Stromal cell of bone marrow (primary cell): ENCODE measurements at regions not wholly inside any gene's neighbourhood (a gene's known extent, or its start where the extent isn't known, plus 50 kb on each side); places are given as distances from the start of the nearest gene placed in this dataset.

Experiments
- DNase-seq: peaks from one replicate; pipeline ENCODE4 v3.0.0-alpha.2; 2012; ENCODE audit warnings: low read depth

- no peak for DNase-seq
Measured at GRCh38 chr12:77569876-77570275, 260.8 kb upstream of the NAV3 start.

DNA sequence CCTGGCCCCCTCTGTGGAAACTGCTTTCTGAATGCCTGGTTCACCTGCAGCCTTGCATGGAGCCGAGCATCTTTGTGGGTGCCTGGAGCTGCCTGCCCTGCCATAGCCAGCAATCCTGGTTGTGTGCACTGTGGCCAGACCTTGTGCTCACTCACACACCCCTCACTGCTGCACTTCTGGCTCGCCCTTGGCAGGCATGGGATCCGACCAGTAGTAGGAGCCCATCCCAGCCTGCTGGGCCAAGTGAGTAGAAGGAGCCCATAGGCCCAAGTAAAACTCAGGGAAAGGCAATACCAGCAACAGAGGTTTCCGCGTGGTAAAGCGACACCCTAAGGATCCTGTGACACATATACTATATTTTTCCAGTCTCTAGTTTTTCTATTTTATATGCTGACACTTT, 270.0 kb upstream of the NAV3 start:
- DNase-seq, result no peak

DNA sequence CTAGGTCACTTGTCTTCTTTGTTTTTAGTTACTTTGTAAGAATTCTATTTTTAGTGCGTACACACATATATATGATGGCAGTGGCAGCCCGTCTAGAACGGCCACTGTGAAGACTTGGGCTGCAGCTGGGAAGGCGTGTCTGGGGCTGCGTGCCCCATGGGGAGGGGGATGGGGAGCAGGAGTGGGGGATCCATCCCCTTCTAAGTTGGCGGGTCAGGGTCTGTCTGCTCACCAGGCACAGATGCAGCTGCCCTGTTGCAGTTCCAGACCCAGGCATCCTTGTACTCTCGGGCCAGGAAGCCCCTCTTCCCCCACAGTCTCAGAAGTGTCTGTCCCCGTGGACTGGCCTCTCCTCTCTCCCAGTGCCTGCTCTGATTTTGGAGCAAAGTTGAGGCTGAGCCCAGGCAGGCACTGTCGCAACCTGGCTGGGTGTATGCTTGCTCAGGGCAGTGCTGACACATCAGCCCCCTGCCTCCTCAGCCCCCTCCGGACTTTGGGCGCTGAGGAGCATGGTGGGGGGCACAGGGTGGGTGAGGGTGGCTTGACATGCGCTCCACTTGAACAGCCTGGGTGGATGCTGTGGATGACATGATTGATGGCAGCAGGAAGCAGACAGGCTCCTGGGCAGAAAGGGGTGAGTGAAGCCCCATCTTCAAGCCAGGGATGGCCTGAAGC, 271.2 kb upstream of the NAV3 start:
- no peak for DNase-seq

DNA sequence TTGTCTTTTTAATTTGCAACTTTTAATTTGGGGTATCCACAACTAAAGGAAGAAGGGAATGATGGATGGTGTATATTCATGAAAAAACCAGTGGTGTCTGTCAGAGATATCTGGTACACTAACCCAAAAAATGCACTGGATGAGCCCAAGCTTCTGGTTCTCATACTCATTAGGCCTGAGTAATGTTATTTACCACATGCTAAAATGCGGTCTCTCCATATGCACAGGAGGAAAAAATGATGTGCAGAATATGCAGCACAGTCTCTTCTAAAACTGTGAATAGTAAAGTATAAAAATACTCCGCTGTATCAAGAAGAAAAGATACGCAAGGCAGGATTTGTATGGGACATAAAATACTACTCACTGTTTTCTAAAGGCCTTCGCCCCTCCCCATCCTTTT, 275.6 kb upstream of the NAV3 start:
- DNase-seq, result no peak

DNA sequence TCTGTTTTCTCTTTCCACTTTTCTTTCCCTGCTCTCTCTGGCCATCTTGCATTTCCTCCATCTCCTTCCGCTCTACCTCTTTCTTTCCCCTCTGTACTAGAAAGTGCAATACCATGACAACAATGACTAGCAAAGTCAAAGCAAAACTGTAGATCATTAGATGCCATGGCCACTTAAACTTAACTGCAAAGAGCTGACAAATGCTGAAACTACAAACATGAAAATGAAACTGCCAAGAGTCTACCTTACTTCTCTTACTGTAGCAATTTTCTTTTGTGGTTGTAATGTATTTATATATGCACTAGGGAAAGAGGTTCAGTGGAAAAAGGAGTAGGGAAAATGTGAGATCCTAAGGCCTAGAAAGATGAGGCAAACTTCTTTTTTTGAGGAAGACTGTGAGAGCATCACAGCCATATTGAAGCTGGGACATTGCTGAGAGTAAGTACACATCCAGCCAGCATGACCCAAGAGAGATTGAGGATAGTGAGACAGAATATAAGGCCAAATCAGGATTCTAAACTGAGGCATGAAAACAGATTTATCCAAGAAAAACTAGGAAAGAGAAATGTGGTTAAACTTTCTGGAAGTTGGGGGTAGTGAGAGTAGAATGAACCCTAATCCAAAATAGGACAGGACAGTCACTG, 276.6 kb upstream of the NAV3 start:
- no peak for DNase-seq

DNA sequence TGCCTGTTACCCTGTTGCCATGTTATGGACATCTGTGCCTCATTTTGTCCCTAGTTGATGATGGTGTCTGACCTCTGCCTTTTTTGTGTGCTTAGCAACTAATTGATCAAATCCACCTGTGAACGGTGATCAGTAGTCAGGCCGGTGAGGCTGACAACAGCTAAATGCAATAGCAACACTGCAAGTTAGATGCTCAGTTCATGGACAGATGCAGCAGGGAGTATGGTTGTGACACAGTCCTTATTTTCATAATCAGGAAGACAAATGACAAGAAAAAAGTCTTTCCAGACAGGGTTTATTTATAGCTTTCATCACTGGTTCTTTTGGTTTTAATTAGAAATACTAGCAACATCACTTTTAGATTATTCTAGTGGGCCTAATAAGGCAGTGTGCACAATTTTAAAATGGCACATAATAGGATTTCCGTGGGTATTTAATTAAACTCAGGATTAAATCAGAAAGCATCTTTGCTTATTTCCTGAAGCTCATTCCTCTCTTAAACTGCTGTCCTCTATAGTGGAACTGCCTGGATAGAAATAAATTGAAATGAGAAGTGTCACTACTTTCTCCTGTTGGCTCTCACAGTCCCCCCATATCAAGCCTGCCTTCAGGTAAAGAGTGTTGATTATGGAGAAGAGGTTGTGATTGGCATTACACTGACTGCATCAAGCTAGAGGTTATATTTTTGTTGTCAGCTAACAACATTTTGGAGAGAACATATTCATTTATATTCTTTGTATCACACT, 281.1 kb upstream of the NAV3 start:
- no peak for DNase-seq

DNA sequence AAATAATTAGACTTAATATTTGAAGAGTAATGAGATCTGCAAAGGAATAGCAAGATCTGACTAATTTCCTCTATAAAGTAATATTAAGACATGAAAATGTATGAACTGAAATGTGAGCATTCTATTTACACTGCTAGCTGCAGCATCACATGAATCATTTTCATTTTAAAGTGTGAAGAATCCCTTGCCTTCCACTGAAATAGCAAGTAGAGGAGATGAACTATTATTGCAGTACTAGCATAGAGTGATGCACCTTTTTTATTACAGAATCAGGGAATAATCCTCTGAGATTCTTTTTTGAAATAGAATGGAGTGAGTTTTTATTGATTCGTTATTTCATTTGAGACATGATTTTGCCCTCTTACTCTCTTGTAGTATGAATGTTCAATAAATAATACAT, 281.9 kb upstream of the NAV3 start:
- DNase-seq, result no peak

- DNase-seq, result no peak
Measured at GRCh38 chr12:77540097-77540496, 290.6 kb upstream of the NAV3 start.

DNA sequence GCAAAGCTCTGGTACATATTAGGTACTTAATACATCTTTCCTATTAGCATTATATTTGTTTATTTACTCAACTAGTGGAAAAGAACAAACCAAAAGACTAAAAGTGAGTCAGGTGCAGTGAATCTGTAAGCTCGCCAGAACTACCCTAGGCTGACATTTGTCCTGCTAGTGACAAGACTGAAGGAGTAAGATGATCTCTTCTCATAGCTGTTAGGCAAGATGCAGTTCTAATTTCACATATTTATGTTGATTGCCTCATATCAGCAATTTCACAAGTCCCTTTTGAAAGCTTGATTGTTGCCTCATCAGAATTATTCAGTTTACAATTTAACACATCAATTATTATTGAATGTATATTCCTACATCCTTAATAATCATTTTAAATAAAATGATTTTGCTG, 293.0 kb upstream of the NAV3 start:
- DNase-seq, result no peak

DNA sequence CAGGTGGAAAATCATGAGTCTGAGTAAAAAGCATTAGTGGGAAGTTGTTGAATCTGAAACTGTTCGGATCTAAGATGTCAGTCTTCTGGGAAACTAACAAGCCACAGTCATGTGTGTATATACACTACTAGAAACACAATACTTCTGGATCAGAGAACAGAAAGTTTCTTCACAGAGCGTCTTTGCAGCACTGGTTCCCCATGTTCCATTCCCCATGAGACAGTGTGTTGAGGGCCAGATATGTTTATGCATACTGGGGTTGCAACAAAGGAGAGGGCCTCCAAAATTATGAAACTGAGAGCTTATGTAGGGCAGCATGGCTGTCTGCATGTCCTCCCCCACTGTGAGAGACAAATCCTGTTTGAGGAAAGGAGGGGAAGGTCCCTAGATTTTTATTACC, 295.0 kb upstream of the NAV3 start:
- DNase-seq, result no peak

- DNase-seq, result no peak
Measured at GRCh38 chr12:77531912-77532311, 298.8 kb upstream of the NAV3 start.

DNA sequence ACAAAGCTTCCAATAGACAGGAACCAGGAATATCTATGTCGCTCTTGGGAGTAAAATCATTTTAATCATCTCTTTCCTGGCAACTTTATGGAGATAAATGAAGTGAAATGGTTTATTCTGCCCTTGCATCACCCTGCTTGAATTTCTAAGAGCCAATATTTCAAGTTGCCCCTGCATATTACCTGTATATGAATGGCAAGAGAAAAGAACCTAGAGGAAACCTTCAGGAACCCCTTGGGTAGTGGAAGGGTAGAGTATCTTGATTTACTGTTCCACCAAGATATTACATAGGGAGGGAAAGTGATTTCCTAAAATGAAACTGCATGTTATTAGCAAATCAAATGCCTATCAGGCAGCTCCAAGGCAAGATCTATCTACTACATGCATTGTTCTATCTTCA, 308.4 kb upstream of the NAV3 start:
- no peak for DNase-seq

GRCh38 chr12:77521508-77522115, 309.1 kb upstream of the NAV3 start:
- peak; percentile 31 for DNase-seq

GRCh38 chr12:77514511-77514910, 316.2 kb upstream of the NAV3 start:
- no peak for DNase-seq

- DNase-seq, result no peak
Measured at GRCh38 chr12:77510985-77511384, 319.7 kb upstream of the NAV3 start.

GRCh38 chr12:77504466-77504865, 326.2 kb upstream of the NAV3 start:
- DNase-seq, result no peak

GRCh38 chr12:77500089-77500488, 330.6 kb upstream of the NAV3 start:
- no peak for DNase-seq

- DNase-seq, result no peak
Measured at GRCh38 chr12:77497647-77498046, 333.0 kb upstream of the NAV3 start.

GRCh38 chr12:77496714-77497113, 334.0 kb upstream of the NAV3 start:
- DNase-seq, result no peak

GRCh38 chr12:77494296-77494695, 336.4 kb upstream of the NAV3 start:
- DNase-seq, result no peak

- DNase-seq, result no peak
Measured at GRCh38 chr12:77493302-77494168, 337.2 kb upstream of the NAV3 start.

- no peak for DNase-seq
Measured at GRCh38 chr12:77492536-77492935, 338.2 kb upstream of the NAV3 start.
